ENCODE measurements at regions not wholly inside any gene's neighbourhood (a gene's known extent, or its start where the extent isn't known, plus 50 kb on each side); places are given as distances from the start of the nearest gene placed in this dataset.
A peak's percentile ranks its signal among the peaks of the same experiment; 100 is the strongest.

GRCh38 chr12:105841840-105842239 lies 296.9 kb downstream of the NUAK1 start:
- Histone ChIP-seq H3K4me1 (no peaks in the 10 kb centered on the region), H3K9me3 (no peaks in the 10 kb centered on the region), H3K36me3 (no peaks in the 10 kb centered on the region), H3K27ac (no peak overlapping the region), H3K4me3 (no peak overlapping the region), H3K27me3 (no peaks in the 10 kb centered on the region)
- no peak for TF ChIP-seq CTCF (IDR thresholded peaks at IDR 0.05)
- DNase-seq (no peak), ATAC-seq (peak; percentile 54)
- intact Hi-C loops (cut with DNase I) = no loop called here

GRCh38 chr12:105843561-105843960 lies 295.2 kb downstream of the NUAK1 start:
- Histone ChIP-seq H3K9me3 (no peaks in the 10 kb centered on the region), H3K27me3 (no peaks in the 10 kb centered on the region), H3K27ac (no peak overlapping the region), H3K4me1 (no peaks in the 10 kb centered on the region), H3K36me3 (no peaks in the 10 kb centered on the region), H3K4me3 (no peak overlapping the region)
- DNase-seq (no peak), ATAC-seq (no peak)
- no peak for TF ChIP-seq CTCF (IDR thresholded peaks at IDR 0.05)
- intact Hi-C loops (cut with DNase I) = no loop called here

DNA sequence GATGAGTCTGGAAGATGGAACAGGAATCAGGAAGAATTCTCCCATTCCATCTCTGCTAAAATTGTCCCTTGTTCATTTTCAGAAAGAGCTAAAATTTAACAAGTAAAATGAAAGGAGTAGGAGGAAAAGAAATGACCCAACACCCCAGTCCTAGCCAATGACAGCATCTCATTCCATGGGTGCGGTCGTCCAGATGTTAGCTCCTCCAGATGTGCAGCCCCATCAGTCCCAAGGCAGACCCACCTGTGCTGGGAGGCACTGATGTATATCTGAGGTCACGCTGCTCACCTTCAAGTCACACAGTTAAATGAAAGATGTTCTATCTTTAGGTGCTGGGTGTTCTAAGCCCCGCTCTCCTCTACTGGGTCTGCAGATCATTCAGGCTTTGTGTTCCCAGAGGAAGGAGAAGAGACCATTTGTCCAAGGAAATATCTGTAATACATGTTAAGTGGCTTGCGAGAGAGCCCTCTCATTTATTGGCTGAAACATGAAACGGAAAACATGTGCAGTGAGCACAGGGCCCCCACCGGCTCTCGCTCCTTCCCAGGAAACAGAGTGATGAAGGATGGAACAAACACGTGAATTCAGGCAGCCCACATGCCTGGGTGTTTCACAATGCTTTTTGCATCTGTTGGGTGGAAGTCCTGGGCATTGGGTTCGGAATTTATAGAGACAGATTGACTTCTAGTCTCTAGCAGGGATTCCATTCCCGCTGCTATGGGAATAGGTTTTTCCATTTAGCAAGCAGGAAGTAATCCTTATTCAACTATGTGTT lies 294.6 kb downstream of the NUAK1 start:
- H3K4me3 ChIP-seq = no peak overlapping the region

DNA sequence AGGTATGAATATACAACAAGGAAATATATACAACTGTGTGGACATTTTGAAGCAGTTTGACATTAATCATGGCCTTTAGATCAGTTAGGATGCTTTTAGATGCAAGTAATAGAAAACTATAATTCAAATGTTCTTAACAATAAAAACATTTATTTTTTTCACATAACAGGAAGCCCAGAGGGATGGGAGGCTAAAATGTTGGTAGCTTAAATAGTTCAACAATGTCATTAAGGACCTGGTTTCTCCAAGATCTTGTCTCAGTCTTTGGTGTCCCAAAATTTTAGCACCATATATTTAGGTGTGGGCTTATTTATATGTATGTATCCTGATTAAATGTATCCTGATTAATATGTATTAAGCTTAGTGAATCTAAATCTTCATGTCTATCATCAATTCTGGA lies 292.4 kb downstream of the NUAK1 start:
- H3K4me1 ChIP-seq = no peaks in the 10 kb centered on the region
- H3K9me3 ChIP-seq = no peaks in the 10 kb centered on the region
- no peak overlapping the region for H3K27ac ChIP-seq
- intact Hi-C loops (cut with DNase I) = no loop called here
- no peak for DNase-seq
- H3K4me3 ChIP-seq = no peak overlapping the region
- ATAC-seq = no peak
- no peaks in the 10 kb centered on the region for H3K36me3 ChIP-seq
- no peak for TF ChIP-seq CTCF (IDR thresholded peaks at IDR 0.05)
- no peaks in the 10 kb centered on the region for H3K27me3 ChIP-seq

More for the DNA sequence above, 294.6 kb downstream of the NUAK1 start:
- peak; percentile 49 for ATAC-seq
- no peak overlapping the region for H3K27ac ChIP-seq
- TF ChIP-seq CTCF (IDR thresholded peaks at IDR 0.05) = no peak
- H3K36me3 ChIP-seq = no peaks in the 10 kb centered on the region
- DNase-seq = no peak
- no peaks in the 10 kb centered on the region for H3K27me3 ChIP-seq
- no peaks in the 10 kb centered on the region for H3K4me1 ChIP-seq
- H3K9me3 ChIP-seq = no peaks in the 10 kb centered on the region
- intact Hi-C loops (cut with DNase I) = no loop called here

DNA sequence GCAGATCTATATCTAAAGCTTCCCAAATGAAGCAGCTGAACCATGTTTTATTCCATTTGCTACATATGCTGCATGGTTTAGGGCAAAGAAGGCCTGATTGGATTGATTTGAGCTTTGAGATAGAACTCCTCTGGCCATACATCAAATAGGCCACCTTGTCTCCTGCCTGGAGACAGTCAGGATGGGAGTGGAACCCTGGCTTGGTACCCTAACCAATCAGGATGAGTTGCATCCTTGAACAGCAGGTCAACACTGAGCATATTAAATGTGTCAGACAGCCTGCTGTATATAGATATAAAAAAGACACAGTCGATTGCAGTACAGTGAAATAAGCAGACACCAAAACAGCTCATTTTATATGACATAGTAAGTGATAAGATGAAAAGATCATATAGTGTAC lies 291.7 kb downstream of the NUAK1 start:
- Histone ChIP-seq H3K9me3 (no peaks in the 10 kb centered on the region), H3K36me3 (no peaks in the 10 kb centered on the region), H3K4me3 (no peak overlapping the region), H3K27ac (no peak overlapping the region), H3K4me1 (no peaks in the 10 kb centered on the region), H3K27me3 (no peaks in the 10 kb centered on the region)
- intact Hi-C loops (cut with DNase I) = no loop called here
- ATAC-seq = no peak
- DNase-seq = no peak
- no peak for TF ChIP-seq CTCF (IDR thresholded peaks at IDR 0.05)

GRCh38 chr12:105848286-105848685 lies 290.5 kb downstream of the NUAK1 start:
- Histone ChIP-seq H3K27ac (no peak overlapping the region), H3K36me3 (no peaks in the 10 kb centered on the region), H3K4me3 (no peak overlapping the region), H3K4me1 (no peaks in the 10 kb centered on the region), H3K27me3 (no peaks in the 10 kb centered on the region), H3K9me3 (no peaks in the 10 kb centered on the region)
- ATAC-seq = no peak
- no peak for TF ChIP-seq CTCF (IDR thresholded peaks at IDR 0.05)
- no peak for DNase-seq
- intact Hi-C loops (cut with DNase I) = no loop called here
